AG09309 (cell line): ENCODE measurements at regions not wholly inside any gene's neighbourhood (a gene's known extent, or its start where the extent isn't known, plus 50 kb on each side); places are given as distances from the start of the nearest gene placed in this dataset.
"Not testable (repeated sequence)": the region's sequence is repeated elsewhere in the genome, so short reads cannot be mapped to it uniquely, and the experiment has no call there.

ENCODE experiments used
- DNase-seq: peaks from one replicate; pipeline ENCODE4 v3.0.0-alpha.2; 2010; ENCODE audit warnings: low read depth
- H3K4me3 ChIP-seq: 2 replicates; pipeline ENCODE4 v1.5.1; 2011; ENCODE audit warnings: mild to moderate bottlenecking, low read depth, low read length, moderate library complexity; ENCODE audit not compliant: control insufficient read depth
- CTCF ChIP-seq: IDR thresholded peaks from 2 replicates; pipeline ENCODE4 v1.5.1; 2011; ENCODE audit warnings: mild to moderate bottlenecking, low read depth, low read length, inconsistent platforms; ENCODE audit not compliant: insufficient read depth, control insufficient read depth; ENCODE audit errors: missing control alignments

- H3K4me3 ChIP-seq = no peak overlapping the region
- no peak for DNase-seq
- no peak for TF ChIP-seq CTCF
Measured at GRCh38 chr9:79492092-79493009, 79.4 kb upstream of the TLE4 start.

- H3K4me3 ChIP-seq, DNase-seq: not testable (repeated sequence)
Measured at GRCh38 chr9:79500196-79500864, 71.4 kb upstream of the TLE4 start.

DNA sequence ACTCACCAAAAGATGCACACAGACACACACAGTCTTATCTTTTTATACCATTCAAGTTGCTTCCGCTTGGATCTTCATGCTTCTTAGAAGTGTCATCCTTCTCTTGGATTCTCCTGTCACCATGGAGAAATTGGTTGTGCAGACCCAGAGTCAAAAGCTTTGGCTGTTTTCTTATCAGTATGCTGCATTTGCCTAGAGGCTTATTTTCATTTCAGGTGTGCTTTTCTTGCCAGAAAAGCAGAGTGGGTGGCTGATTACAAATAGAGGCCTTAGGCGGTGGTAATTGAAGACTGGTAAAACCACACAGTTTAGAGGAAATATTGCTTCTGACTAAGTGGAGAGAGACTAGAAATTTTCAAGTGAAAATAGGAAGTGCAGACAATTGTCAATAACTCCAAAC, 70.2 kb upstream of the TLE4 start:
- no peak for DNase-seq
- no peak for TF ChIP-seq CTCF
- no peak overlapping the region for H3K4me3 ChIP-seq

GRCh38 chr9:79507801-79508200, 64.0 kb upstream of the TLE4 start:
- no peak overlapping the region for H3K4me3 ChIP-seq
- DNase-seq = no peak
- no peak for TF ChIP-seq CTCF

DNA sequence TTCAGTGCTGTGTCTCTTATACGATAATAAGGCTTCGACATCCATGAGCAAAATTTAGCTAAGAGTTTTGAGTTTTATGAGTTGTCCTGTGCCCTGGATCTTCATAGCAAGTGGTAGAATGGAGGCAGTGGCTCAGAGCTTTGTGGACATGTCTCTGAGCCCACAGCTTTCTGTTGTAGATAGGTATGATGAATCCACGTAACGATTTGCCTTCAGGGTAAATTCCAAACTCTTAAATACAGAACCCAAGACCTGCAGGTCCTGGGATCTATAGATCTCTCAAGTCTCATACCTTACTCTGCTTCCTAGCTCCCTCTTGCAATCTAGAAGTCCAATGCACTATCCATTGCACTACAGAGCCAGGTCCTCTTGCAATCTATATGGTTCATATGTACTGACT, 59.5 kb upstream of the TLE4 start:
- no peak for DNase-seq
- no peak overlapping the region for H3K4me3 ChIP-seq
- no peak for TF ChIP-seq CTCF
